Ishikawa (cell line): ENCODE measurements at regions not wholly inside any gene's neighbourhood (a gene's known extent, or its start where the extent isn't known, plus 50 kb on each side); places are given as distances from the start of the nearest gene placed in this dataset.

Experiments used
- EGR1 ChIP-seq: IDR thresholded peaks from 2 replicates; pipeline ENCODE4 v1.6.1; 2012
- EP300 ChIP-seq: IDR thresholded peaks from 2 replicates; pipeline ENCODE4 v1.6.1; 2012; ENCODE audit warnings: borderline replicate concordance
- NFIC ChIP-seq: IDR thresholded peaks from 2 replicates; pipeline ENCODE4 v1.6.1; 2012
- RAD21 ChIP-seq: IDR thresholded peaks from 2 replicates; pipeline ENCODE4 v1.6.1; 2012; ENCODE audit warnings: low read depth
- TAF1 ChIP-seq: IDR thresholded peaks from 2 replicates; pipeline ENCODE4 v1.6.1; 2012; ENCODE audit warnings: low read depth, mild to moderate bottlenecking
- TEAD4 ChIP-seq: IDR thresholded peaks from 2 replicates; pipeline ENCODE4 v1.6.1; 2012
- TF ChIP-seq, protein P1 (sequence below): IDR thresholded peaks from 2 replicates; pipeline ENCODE4 v1.6.1; 2012
- TF ChIP-seq, protein P2 (sequence below): IDR thresholded peaks from 2 replicates; pipeline ENCODE4 v1.6.1; 2012; ENCODE audit warnings: low read depth, mild to moderate bottlenecking
- TF ChIP-seq, protein P3 (sequence below): IDR thresholded peaks from 2 replicates; pipeline ENCODE4 v1.6.1; 2012

DNA sequence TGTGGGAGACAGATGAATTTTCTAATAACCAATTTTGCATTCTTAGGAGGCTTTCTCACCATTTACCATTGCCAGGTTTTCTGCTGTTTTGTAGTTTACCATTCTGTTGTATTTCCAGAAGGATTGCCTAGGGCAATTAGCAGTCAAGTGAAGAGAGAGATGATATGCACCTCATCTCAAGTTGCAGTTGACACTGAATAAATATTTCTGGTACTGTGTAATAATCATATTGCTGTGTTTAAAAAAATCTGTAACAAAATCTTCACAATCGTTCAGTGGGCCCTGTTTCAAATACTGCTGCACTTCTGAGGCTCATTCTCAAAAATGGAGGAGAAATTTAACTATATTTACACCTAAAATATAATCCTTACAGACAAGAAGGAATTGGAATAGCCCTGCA, 706.1 kb upstream of the PTPRD start:
- TF ChIP-seq, protein P1, sequence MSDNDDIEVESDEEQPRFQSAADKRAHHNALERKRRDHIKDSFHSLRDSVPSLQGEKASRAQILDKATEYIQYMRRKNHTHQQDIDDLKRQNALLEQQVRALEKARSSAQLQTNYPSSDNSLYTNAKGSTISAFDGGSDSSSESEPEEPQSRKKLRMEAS: no peak
- TF ChIP-seq, protein P2, sequence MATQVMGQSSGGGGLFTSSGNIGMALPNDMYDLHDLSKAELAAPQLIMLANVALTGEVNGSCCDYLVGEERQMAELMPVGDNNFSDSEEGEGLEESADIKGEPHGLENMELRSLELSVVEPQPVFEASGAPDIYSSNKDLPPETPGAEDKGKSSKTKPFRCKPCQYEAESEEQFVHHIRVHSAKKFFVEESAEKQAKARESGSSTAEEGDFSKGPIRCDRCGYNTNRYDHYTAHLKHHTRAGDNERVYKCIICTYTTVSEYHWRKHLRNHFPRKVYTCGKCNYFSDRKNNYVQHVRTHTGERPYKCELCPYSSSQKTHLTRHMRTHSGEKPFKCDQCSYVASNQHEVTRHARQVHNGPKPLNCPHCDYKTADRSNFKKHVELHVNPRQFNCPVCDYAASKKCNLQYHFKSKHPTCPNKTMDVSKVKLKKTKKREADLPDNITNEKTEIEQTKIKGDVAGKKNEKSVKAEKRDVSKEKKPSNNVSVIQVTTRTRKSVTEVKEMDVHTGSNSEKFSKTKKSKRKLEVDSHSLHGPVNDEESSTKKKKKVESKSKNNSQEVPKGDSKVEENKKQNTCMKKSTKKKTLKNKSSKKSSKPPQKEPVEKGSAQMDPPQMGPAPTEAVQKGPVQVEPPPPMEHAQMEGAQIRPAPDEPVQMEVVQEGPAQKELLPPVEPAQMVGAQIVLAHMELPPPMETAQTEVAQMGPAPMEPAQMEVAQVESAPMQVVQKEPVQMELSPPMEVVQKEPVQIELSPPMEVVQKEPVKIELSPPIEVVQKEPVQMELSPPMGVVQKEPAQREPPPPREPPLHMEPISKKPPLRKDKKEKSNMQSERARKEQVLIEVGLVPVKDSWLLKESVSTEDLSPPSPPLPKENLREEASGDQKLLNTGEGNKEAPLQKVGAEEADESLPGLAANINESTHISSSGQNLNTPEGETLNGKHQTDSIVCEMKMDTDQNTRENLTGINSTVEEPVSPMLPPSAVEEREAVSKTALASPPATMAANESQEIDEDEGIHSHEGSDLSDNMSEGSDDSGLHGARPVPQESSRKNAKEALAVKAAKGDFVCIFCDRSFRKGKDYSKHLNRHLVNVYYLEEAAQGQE: no peak
- no peak for TF ChIP-seq NFIC
- no peak for TF ChIP-seq EP300
- TF ChIP-seq TAF1: no peak
- no peak for TF ChIP-seq TEAD4
- TF ChIP-seq EGR1: no peak
- no peak for TF ChIP-seq RAD21
- TF ChIP-seq, protein P3, sequence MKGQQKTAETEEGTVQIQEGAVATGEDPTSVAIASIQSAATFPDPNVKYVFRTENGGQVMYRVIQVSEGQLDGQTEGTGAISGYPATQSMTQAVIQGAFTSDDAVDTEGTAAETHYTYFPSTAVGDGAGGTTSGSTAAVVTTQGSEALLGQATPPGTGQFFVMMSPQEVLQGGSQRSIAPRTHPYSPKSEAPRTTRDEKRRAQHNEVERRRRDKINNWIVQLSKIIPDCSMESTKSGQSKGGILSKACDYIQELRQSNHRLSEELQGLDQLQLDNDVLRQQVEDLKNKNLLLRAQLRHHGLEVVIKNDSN: no peak
